ENCODE measurements at regions not wholly inside any gene's neighbourhood (a gene's known extent, or its start where the extent isn't known, plus 50 kb on each side); places are given as distances from the start of the nearest gene placed in this dataset.
"Not testable (repeated sequence)": the region's sequence is repeated elsewhere in the genome, so short reads cannot be mapped to it uniquely, and the experiment has no call there.

DNA sequence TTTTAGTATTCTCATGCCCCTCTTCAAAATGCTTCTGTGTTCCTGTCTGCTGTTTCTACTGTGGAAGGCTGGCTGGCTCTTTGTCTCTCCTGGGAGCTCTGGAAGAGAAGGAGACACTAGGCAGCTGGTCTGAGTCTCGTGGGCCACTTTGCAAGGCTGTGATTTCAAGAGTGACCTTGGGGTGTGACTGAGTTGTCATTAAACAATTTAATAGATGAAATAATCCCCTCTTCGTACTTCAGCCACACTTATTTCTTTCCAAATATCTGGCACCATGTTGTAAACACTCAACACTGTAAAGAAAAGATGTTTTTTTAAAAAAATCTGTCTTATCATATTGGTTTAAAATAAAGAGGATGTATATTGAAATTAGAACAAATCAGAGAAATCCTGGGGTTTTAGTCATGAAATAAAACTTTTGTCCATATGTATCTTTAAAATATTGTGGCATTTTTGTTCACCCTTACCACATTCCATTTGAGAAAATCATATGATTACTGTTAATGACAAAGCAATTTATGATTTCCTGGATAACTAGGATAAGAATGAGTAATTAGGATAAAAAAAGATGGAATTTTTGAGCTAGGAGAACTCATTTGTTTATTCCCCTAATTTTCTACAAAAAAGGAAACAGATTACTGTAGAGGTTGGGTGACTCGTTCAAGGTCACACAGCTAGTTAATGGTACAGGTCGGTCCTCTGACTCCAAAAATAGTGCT lies 200.8 kb downstream of the MAT2B start:
- no peak for DNase-seq

DNA sequence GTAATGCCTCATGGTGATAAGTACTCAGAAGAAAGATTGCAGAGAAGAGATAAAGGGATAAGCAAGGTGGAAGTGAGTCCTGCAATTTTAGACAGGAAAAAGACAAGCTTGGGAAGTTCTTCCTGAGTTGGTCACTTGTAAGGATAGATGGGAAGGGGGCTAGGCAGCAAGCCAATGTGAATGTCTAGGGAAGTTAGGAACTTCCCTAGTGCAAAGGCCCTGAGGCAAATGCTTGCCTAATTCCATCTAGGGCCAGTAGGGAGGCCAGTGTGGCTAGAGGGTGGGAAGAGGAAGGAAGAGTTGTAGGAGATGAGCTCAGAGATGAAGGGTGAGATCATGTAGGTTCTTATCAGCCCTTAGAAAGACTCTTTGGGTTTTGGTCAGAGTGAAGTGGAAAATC lies 206.6 kb downstream of the MAT2B start:
- no peak for DNase-seq

DNA sequence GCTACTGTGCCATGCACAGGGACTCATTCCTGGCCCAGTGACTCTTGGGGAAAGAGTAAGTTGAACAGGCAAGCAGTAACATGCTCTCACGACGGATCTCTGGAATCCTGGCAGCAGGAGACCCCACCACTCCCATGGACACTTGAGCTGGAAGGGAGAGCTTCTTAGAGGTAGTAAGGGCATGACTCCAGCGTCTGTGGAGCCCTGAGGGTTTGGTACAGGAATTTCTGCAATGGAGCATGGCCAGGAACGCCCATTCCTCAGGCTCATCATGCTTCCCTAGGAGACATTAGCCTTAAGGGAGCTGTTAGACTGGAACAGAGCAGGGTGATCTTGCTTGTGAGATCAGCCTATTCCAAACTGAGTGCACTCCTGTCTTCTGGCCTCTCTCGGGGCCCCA lies 212.9 kb downstream of the MAT2B start:
- DNase-seq: no peak

GRCh38 chr5:163724305-163724704 lies 218.9 kb downstream of the MAT2B start:
- DNase-seq: no peak

GRCh38 chr5:163727028-163727427 lies 221.6 kb downstream of the MAT2B start:
- no peak for DNase-seq

DNA sequence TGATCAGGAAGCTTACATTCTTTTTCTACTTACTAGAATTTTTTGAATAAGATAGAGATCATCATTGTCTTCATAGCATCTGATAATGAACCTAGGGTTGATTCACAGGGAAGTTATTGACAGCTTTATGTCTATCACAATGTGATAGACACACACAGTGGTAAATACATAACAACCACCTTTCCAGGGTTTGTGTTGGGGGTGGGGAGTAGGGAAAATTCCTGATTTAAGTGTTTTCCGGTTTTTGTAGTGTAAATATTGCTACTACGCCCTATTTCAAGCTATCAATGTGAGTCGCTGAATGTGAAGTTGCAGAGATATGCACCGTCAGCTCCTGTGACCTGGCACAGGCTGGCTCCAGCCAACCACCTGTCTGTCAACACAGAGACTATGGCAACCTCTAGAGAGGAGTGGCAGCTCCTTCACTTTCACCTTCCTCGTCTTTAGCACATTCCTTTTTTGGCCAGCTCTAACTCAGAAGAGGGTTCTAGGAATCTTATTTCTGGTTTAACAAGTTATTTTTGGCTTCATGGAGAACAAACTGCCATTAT lies 224.9 kb downstream of the MAT2B start:
- no peak for DNase-seq

GRCh38 chr5:163731256-163731655 lies 225.8 kb downstream of the MAT2B start:
- no peak for DNase-seq

DNA sequence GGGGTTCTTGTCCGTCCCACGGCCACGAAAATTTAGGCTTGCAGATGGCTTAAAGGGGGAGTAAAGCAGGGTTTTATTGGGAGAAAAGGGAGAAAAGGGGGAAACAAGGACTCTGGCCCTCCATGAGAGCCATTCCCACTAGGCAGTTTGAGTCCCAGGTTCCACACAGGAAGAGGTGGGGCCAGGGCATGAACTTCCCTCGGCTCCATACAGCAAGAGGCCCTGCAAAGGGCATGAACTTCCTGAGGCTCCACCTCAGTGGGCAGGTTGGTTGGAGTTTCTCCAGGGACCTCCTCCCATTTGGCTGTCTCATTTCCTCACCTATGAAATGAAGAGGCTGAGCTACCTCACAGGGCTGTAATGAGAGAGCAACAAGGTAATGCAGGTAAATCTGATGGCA lies 229.7 kb downstream of the MAT2B start:
- DNase-seq: no peak

- no peak for DNase-seq
These were observed 242.2 kb downstream of the MAT2B start for GRCh38 chr5:163747586-163747985.

- no peak for DNase-seq
These were observed 243.5 kb downstream of the MAT2B start for GRCh38 chr5:163748934-163749333.

GRCh38 chr5:163750415-163750814 lies 245.0 kb downstream of the MAT2B start:
- DNase-seq: not testable (repeated sequence)

DNA sequence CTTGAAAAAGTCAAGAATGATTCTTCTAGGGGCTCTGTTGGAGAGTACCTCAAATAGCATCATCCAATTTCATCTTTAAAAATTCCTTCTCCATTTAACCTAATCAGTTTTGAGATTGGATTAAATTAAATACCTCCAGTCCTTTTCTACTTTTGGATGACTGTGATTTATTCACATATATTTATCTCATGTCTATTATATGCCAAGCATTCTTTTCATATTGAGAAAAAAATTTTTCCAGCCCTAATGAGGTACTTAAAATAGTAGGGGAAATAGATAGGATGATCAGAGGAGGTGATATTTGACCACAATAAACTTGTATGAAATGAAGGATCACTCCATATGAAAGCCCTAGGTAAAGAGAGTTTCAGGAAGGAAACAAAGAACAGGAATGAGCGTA lies 250.1 kb downstream of the MAT2B start:
- no peak for DNase-seq

DNA sequence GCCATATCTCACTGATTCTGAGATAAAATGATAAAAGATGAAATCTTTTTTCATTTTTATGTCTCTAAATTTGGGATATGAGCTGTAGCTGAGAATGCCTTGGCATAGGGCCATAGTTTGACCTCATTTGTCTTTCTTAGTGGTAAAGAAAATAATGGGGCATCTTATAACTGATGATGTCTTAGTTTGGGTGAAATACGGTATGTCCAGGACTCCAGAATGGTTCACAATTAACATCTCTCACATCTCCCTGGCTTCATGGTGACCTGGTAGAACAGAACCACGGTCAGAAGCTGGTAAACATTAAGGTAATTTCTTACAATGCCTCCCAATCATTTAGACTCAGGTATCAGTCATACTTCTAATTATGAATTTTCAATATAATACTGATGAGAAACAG lies 250.8 kb downstream of the MAT2B start:
- no peak for DNase-seq

- DNase-seq: no peak
These were observed 251.9 kb downstream of the MAT2B start for GRCh38 chr5:163757344-163757743.

- DNase-seq: no peak
These were observed 252.9 kb downstream of the MAT2B start for GRCh38 chr5:163758283-163758711.

GRCh38 chr5:163759000-163759704 lies 253.7 kb downstream of the MAT2B start:
- DNase-seq: no peak

DNA sequence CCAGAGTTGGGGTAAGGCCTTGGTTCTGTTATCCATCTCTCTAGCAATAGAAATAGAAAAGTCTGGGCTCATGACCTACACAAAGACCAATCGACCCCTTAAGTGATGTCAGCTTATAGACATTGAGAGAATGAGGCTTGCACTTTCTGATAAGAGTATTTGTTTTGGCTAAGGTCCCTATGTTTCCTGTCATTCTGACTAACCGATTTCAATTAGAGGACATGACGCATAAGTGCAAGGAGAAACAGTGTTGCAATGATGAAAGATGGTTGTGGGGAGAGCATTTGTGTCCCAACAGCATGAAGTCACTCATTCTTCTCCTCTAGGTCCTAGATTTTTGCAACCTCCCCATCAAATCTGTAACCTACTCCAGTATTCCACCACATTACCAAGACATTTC lies 255.1 kb downstream of the MAT2B start:
- no peak for DNase-seq

GRCh38 chr5:163766936-163767670 lies 261.7 kb downstream of the MAT2B start:
- DNase-seq: no peak

DNA sequence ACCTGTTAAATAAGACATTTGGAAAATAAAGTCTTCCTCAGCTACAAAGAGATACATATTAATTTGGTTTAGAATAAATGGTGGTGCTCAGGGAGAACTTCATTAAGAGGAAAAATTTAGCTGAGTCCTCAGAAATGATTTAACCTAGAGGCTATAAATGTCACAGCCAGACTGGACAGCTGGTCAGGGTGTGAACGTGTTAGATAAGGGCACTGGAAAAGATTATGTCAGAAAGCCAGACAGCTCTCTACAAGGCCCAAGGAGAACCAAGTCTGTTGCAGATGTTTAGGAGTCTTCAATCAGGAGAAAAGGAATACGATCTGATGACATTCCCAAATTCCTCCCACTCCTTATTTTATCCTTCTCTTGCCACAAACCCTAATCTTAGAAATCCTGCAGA lies 265.2 kb downstream of the MAT2B start:
- no peak for DNase-seq

DNA sequence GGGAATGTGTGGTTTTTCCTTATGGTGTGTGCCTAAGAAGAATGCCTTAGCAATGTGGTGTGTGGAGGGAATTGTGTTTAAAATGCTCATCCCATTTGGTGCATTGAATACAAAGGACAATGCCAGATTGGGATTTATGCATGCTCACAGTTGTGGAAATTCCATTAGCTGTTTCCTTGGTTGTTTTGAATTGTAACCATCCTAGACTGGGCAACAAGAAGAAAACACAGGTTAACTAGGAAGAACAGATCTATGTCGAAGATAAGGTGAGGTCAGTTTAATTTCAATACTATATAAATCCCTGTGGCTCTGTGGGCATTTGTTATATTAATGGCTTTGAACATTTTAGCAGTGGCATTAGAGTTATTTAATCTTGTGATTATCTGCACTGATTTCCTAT lies 266.8 kb downstream of the MAT2B start:
- DNase-seq: no peak

GRCh38 chr5:163772644-163773043 lies 267.2 kb downstream of the MAT2B start:
- DNase-seq: no peak

GRCh38 chr5:163773226-163773625 lies 267.8 kb downstream of the MAT2B start:
- no peak for DNase-seq

- DNase-seq: no peak
These were observed 284.5 kb downstream of the MAT2B start for GRCh38 chr5:163789870-163790269.

GRCh38 chr5:163790497-163790896 lies 285.1 kb downstream of the MAT2B start:
- no peak for DNase-seq

Measured in activated CD4-positive, alpha-beta T cell treated with anti-CD3 and anti-CD28 coated beads, Interleukin-10, Interleukin-2, amounts not matched to agents 100 ng/mL and 50 ng/mL, durations not matched to agents 16 hours and 8 hours (primary cell).